ENCODE measurements at regions not wholly inside any gene's neighbourhood (a gene's known extent, or its start where the extent isn't known, plus 50 kb on each side); places are given as distances from the start of the nearest gene placed in this dataset.

DNA sequence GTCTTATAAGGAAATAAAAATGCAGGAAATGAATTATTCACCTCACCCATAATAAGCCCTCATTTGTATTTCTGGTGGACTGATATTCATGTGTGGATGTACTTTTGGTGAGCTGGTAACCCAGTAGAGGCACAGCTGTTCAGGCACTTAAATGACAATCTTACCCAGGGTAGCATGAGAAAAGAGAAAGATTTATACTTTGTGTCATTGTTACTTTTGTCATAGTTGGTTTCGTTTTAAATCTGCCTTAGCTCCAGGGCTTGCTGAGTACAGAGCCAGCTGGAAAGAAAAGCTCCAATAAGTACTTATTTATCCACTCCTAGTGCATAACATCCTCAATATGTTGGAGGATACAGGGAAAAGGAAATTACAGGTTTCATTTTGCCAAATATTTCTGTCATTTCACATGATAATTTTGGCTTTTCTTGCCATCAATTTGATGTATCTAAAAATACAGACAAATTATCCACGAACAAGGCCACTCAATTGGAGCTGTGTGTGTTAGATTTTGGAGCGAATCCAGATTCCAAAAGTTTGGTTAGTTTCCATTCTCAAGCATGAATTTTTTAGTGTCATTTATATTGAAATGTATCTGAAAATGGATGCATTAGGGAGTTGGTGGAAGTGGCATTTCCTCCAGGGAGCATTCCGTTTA lies 1276.1 kb upstream of the FAM98A start:
- H3K4me1 Mint-ChIP-seq (ENCODE audit: low read depth), result no peaks in the 10 kb centered on the region
- H3K27me3 Mint-ChIP-seq (ENCODE audit: low read depth), result no peaks in the 10 kb centered on the region
- H3K9me3 Mint-ChIP-seq, result peaks cover 0 to 2% of the 10 kb centered on the region in 2 donors
- no peak overlapping the region for H3K27ac Mint-ChIP-seq
- DNase-seq, result no peak
- no peaks in the 10 kb centered on the region for H3K36me3 Mint-ChIP-seq (ENCODE audit: insufficient read depth in 2 of 2)
- no peak overlapping the region for H3K4me3 Mint-ChIP-seq
- ATAC-seq (replicated peaks in 1 of 2), result no peak

DNA sequence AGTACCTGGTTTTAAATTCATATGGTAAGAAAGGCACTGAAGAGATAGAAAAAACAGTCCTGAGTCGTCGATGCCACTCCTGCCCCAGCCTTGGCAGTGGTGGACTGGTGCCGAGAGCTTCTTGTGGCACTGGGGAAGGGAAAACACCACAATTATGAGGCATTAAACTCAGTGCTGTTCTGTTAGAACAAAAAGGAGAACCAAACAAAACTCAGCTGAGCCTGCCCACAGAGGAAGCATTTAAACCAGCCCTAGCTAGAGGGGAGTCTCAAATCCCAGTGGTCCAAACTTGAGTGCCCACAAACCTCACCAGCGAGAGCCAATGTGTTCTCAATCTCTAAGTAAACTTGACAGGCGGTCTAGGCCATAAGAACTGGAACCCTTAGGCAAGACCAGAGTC lies 1254.5 kb upstream of the FAM98A start:
- ATAC-seq (replicated peaks in 1 of 2) (no peak), DNase-seq (no peak)
- H3K4me1 Mint-ChIP-seq (ENCODE audit: low read depth), result no peaks in the 10 kb centered on the region
- H3K9me3 Mint-ChIP-seq, result peaks cover 13 to 15% of the 10 kb centered on the region in 2 donors
- peaks cover 2 to 7% of the 10 kb centered on the region in 2 donors for H3K36me3 Mint-ChIP-seq (ENCODE audit: insufficient read depth in 2 of 2)
- H3K27me3 Mint-ChIP-seq (ENCODE audit: low read depth), result no peaks in the 10 kb centered on the region
- no peak overlapping the region for H3K4me3 Mint-ChIP-seq
- no peak overlapping the region for H3K27ac Mint-ChIP-seq

DNA sequence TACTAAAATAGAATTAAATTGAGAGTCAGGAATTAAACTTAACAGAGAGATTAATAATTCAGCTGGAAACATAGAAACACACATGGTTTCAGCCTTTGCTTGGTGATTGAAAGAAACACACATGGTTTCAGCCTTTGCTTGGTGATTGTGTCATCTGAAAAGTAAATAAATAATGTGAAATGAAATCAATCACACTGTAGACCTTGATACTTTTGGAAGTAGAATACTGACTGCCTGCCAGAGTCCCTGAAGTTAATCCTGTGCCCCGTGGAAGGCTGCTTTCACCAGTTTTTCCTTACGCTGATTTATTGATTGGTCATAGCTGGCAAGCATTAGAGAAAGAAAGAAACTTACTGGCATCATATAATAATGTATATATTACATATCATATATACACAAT lies 1252.7 kb upstream of the FAM98A start:
- DNase-seq (no peak), ATAC-seq (replicated peaks in 1 of 2) (no peak)
- Mint-ChIP-seq H3K4me1 (ENCODE audit: low read depth) (no peaks in the 10 kb centered on the region), H3K36me3 (ENCODE audit: insufficient read depth in 2 of 2) (peaks cover 0 to 7% of the 10 kb centered on the region in 2 donors), H3K9me3 (peaks cover 8 to 14% of the 10 kb centered on the region in 2 donors), H3K4me3 (no peak overlapping the region), H3K27me3 (ENCODE audit: low read depth) (no peaks in the 10 kb centered on the region), H3K27ac (no peak overlapping the region)

DNA sequence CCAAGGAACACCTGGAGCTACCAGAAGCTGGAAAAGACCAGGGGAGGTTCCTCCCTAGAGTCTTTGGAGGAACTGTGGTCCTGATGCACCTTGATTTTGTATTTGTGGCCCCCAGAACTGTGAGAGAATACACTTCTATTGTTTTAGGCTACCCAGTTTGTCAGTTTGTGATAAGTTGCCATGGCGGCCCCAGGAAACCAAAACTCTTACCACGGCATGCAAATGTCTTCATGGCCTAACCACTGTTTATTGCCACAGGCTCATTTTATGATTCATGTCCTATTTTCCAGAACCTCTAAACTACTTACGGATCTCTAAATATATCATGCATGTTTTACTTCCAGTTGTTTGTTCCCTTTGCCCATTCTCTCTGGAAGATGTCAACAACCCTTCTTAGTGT lies 1250.7 kb upstream of the FAM98A start:
- H3K4me3 Mint-ChIP-seq, result no peak overlapping the region
- DNase-seq (no peak), ATAC-seq (replicated peaks in 1 of 2) (no peak)
- peaks cover 0 to 3% of the 10 kb centered on the region in 2 donors for H3K36me3 Mint-ChIP-seq (ENCODE audit: insufficient read depth in 2 of 2)
- H3K9me3 Mint-ChIP-seq, result peaks cover 6 to 7% of the 10 kb centered on the region in 2 donors
- H3K27me3 Mint-ChIP-seq (ENCODE audit: low read depth), result no peaks in the 10 kb centered on the region
- H3K4me1 Mint-ChIP-seq (ENCODE audit: low read depth), result no peaks in the 10 kb centered on the region
- H3K27ac Mint-ChIP-seq, result no peak overlapping the region

DNA sequence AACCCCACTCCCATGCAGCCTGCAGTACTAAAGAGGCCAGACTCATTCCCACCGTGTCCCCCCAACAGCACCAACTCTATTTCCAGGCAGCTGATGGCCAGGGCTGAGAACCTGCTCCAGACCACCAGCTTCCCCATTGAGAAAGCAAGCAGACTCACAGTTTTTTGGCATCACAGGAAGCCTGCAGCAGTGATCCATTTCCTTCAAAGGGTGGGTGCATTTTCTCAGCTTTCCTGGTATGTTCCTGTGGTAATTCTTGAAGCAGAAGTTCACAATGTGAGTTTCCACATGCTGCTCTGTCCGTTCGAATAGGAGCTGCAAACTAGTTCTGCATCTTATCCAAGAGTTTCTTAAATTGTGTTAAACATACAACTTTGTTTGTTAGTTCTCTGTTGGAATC lies 1249.6 kb upstream of the FAM98A start:
- no peak overlapping the region for H3K4me3 Mint-ChIP-seq
- no peak overlapping the region for H3K27ac Mint-ChIP-seq
- peaks cover 0 to 3% of the 10 kb centered on the region in 2 donors for H3K36me3 Mint-ChIP-seq (ENCODE audit: insufficient read depth in 2 of 2)
- no peaks in the 10 kb centered on the region for H3K27me3 Mint-ChIP-seq (ENCODE audit: low read depth)
- H3K4me1 Mint-ChIP-seq (ENCODE audit: low read depth), result no peaks in the 10 kb centered on the region
- DNase-seq (no peak), ATAC-seq (replicated peaks in 1 of 2) (no peak)
- peaks cover 3 to 9% of the 10 kb centered on the region in 2 donors for H3K9me3 Mint-ChIP-seq

DNA sequence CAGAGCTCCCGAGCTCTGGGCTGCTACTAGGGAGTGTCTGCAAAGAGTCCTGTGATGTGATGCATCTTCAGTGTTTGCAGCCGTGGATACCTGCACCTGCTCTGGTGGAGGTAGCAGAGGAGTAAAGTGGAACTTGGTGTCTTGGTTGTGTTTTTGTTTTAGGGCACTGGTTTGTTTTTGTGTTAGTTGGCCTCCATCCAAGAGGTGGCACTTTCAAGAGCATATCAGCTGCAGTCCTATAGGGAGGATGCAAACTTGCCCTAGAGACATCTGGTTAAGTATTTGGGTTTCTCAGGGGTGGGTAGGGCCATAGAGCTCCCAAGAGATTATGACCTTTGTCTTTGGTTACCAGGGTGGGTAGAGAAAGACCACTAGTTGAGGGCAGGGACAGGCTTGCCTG lies 1249.0 kb upstream of the FAM98A start:
- no peak overlapping the region for H3K27ac Mint-ChIP-seq
- H3K4me3 Mint-ChIP-seq, result no peak overlapping the region
- no peaks in the 10 kb centered on the region for H3K27me3 Mint-ChIP-seq (ENCODE audit: low read depth)
- H3K4me1 Mint-ChIP-seq (ENCODE audit: low read depth), result no peaks in the 10 kb centered on the region
- no peaks in the 10 kb centered on the region for H3K36me3 Mint-ChIP-seq (ENCODE audit: insufficient read depth in 2 of 2)
- ATAC-seq (replicated peaks in 1 of 2) (no peak), DNase-seq (no peak)
- peaks cover 3 to 10% of the 10 kb centered on the region in 2 donors for H3K9me3 Mint-ChIP-seq

DNA sequence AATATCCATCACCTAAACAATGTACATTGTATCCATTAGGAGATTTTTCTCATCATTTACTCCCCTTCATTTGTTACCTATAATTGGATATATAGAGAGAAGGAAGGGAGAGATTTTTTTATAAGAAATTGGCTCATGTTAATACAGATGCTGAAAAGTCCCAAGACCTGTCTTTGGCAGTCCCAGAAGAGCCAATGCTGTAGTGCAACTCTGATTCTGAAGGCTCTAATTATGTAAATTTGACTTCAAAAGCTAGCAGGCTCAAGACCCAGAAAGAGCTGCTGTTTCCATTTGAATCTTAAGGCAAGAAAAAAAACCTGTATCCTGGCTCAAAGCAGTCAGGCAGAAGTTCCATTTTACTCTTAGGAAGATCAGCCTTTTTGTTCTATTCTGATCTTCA lies 1245.5 kb upstream of the FAM98A start:
- H3K36me3 Mint-ChIP-seq (ENCODE audit: insufficient read depth in 2 of 2), result no peaks in the 10 kb centered on the region
- ATAC-seq (replicated peaks in 1 of 2), result no peak

DNA sequence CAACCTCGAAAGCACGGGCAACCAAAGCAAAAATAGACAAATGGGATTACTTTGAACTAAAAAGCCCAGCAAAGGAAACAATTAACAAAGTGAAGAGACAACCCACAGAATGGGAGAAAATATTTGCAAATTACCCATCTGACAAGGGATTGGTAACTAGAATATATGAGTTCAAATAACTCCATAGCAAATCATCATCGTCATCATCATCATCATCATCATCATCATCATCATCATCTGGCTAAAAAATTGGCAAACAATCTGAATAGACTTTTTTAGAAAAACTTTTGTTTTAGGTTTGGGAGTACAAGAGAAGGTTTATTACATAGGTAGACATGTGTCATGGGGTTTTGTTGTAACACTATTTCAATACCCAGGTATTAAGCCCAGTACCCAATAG lies 1239.3 kb upstream of the FAM98A start:
- Mint-ChIP-seq H3K4me1 (ENCODE audit: low read depth) (no peaks in the 10 kb centered on the region), H3K9me3 (peaks cover 7 to 11% of the 10 kb centered on the region in 2 donors), H3K36me3 (ENCODE audit: insufficient read depth in 2 of 2) (peaks cover 0 to 5% of the 10 kb centered on the region in 2 donors), H3K4me3 (no peak overlapping the region), H3K27me3 (ENCODE audit: low read depth) (no peaks in the 10 kb centered on the region), H3K27ac (no peak overlapping the region)
- ATAC-seq (replicated peaks in 1 of 2), result no peak
- DNase-seq, result no peak

More for the DNA sequence above, 1245.5 kb upstream of the FAM98A start:
- DNase-seq, result no peak
- H3K4me3 Mint-ChIP-seq, result no peak overlapping the region
- H3K27me3 Mint-ChIP-seq (ENCODE audit: low read depth), result no peaks in the 10 kb centered on the region
- no peak overlapping the region for H3K27ac Mint-ChIP-seq
- peaks cover 2 to 9% of the 10 kb centered on the region in 2 donors for H3K9me3 Mint-ChIP-seq
- H3K4me1 Mint-ChIP-seq (ENCODE audit: low read depth), result no peaks in the 10 kb centered on the region

DNA sequence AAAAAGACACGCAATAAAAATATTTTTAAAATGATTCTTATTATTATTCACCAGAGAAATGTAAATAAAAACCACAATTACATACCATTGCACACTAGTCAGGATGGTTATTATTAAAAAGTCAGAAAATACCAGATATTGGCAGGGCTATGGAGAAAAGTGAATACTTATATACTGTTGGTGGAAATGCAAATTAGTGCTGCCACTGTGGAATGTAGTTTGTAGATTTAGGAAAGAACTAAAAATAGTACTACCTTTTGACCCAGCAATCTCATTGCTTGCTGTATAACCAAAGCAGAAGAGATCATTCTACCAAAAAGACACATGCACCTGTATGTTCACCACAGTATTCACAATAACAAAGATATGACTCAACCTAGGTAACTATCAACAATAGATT lies 1237.3 kb upstream of the FAM98A start:
- Mint-ChIP-seq H3K9me3 (peaks cover 7 to 14% of the 10 kb centered on the region in 2 donors), H3K27me3 (ENCODE audit: low read depth) (no peaks in the 10 kb centered on the region), H3K4me1 (ENCODE audit: low read depth) (no peaks in the 10 kb centered on the region), H3K4me3 (no peak overlapping the region), H3K36me3 (ENCODE audit: insufficient read depth in 2 of 2) (peaks cover 0 to 5% of the 10 kb centered on the region in 2 donors), H3K27ac (no peak overlapping the region)
- no peak for ATAC-seq (replicated peaks in 1 of 2)
- no peak for DNase-seq

DNA sequence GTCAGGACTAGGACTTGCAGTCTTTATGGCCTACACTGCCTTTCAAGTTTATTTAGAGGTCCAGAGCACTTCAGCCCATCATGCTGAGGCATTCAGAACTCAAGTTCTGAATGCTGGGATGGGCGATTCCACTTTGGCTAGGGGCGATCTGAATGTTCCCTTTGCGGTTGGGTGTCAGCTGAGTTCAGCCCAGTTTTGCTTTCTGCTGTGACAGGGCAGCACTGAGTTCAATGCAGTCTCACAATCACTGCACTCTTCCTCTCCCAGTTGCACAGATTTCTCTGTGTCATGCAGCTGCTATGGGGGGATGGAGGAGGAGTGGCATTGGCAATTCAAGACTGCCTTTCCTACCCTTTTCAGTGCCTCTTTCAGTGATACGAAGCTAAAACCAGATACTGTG lies 1232.0 kb upstream of the FAM98A start:
- H3K36me3 Mint-ChIP-seq (ENCODE audit: insufficient read depth in 2 of 2), result peaks cover 0 to 1% of the 10 kb centered on the region in 2 donors
- peaks cover 2 to 4% of the 10 kb centered on the region in 2 donors for H3K9me3 Mint-ChIP-seq
- no peak overlapping the region for H3K27ac Mint-ChIP-seq
- no peaks in the 10 kb centered on the region for H3K27me3 Mint-ChIP-seq (ENCODE audit: low read depth)
- DNase-seq, result no peak
- no peak overlapping the region for H3K4me3 Mint-ChIP-seq
- no peaks in the 10 kb centered on the region for H3K4me1 Mint-ChIP-seq (ENCODE audit: low read depth)
- no peak for ATAC-seq (replicated peaks in 1 of 2)

DNA sequence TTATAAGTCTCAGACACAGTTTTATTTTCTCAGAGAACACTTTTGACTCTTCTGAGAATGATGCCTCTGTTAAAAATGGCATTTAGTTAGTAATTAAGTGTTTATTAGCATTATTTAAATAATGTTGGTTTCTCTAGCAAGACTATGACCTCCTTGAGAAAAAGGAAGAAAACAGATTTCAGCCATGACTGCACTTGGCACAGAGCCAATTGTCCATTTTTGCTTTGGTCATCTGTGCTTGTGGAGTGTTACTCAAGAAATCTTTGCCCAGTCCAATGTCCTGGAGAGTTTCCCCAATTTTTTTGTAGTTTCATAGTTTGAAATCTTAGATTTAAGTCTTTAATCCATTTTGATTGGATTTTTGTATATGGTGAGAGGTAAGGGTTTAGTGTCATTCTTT lies 1229.4 kb upstream of the FAM98A start:
- no peaks in the 10 kb centered on the region for H3K4me1 Mint-ChIP-seq (ENCODE audit: low read depth)
- DNase-seq, result no peak
- no peaks in the 10 kb centered on the region for H3K27me3 Mint-ChIP-seq (ENCODE audit: low read depth)
- H3K9me3 Mint-ChIP-seq, result peaks cover under 1 to 3% of the 10 kb centered on the region in 2 donors
- ATAC-seq (replicated peaks in 1 of 2), result no peak
- H3K36me3 Mint-ChIP-seq (ENCODE audit: insufficient read depth in 2 of 2), result no peaks in the 10 kb centered on the region
- no peak overlapping the region for H3K27ac Mint-ChIP-seq
- H3K4me3 Mint-ChIP-seq, result no peak overlapping the region

DNA sequence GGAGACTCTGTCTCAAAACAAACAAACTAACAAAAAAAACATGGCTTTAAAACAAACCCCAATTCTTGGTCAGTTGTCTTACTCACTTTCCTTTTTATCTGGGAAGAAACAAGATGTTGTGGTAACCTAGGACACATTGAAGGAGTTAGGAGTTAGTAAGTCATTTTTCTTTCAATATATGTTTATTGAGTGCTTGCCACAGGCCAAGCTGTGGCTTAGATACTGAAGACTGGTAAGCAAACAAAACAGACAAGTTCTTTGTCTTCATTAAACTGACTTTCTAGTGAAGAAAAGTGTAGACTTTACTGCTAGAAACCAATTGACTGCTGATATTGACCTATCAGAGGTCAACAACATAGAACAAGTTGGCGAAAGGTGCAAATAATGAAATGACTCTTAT lies 1228.3 kb upstream of the FAM98A start:
- Mint-ChIP-seq H3K4me1 (ENCODE audit: low read depth) (no peaks in the 10 kb centered on the region), H3K36me3 (ENCODE audit: insufficient read depth in 2 of 2) (no peaks in the 10 kb centered on the region), H3K27me3 (ENCODE audit: low read depth) (no peaks in the 10 kb centered on the region), H3K4me3 (no peak overlapping the region), H3K9me3 (peaks cover 2 to 3% of the 10 kb centered on the region in 2 donors), H3K27ac (no peak overlapping the region)
- DNase-seq, result no peak
- no peak for ATAC-seq (replicated peaks in 1 of 2)

DNA sequence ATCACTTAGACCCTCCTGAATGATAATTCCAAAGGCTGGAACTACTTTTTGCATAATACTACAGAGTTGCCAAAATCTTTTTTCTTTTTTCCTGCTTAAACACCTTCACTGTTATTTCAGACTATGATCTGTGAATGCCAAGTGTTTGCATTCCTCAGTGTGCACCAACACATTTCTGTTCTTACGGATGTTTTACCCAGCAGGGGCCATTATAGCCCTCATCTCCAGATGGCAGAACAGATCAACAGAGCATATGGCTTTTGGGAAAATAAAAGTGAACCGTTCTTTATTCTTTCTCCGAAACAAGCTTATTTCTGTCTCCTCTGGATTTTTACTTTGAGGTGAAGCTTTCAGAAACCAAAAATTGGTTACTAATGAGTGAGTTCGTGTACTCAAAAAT lies 1226.6 kb upstream of the FAM98A start:
- Mint-ChIP-seq H3K36me3 (ENCODE audit: insufficient read depth in 2 of 2) (no peaks in the 10 kb centered on the region), H3K27ac (no peak overlapping the region), H3K27me3 (ENCODE audit: low read depth) (no peaks in the 10 kb centered on the region), H3K4me1 (ENCODE audit: low read depth) (no peaks in the 10 kb centered on the region), H3K4me3 (no peak overlapping the region), H3K9me3 (peaks cover 3 to 8% of the 10 kb centered on the region in 2 donors)
- no peak for DNase-seq
- ATAC-seq (replicated peaks in 1 of 2), result no peak

DNA sequence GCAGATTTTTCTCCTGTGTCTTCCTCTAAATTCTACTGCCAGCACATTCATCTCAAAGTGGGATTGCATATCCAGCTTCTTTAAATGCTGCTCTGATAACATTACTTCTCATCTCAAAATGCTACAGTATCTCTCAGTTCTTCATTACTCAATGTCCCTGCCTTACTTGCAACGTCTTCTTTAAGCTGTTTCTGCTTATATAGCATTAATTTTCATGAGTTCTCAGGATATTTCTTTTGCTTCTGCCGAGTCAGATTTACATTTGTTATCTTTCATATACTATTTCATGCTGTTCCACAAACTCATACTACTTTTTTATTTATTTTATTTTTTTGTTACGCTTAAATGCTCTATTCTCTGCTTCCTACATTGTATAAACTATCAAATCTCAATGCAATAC lies 1223.5 kb upstream of the FAM98A start:
- ATAC-seq (replicated peaks in 1 of 2) (no peak), DNase-seq (no peak)
- no peak overlapping the region for H3K4me3 Mint-ChIP-seq
- H3K4me1 Mint-ChIP-seq (ENCODE audit: low read depth), result no peaks in the 10 kb centered on the region
- peaks cover 6 to 10% of the 10 kb centered on the region in 2 donors for H3K9me3 Mint-ChIP-seq
- H3K27ac Mint-ChIP-seq, result no peak overlapping the region
- no peaks in the 10 kb centered on the region for H3K27me3 Mint-ChIP-seq (ENCODE audit: low read depth)
- no peaks in the 10 kb centered on the region for H3K36me3 Mint-ChIP-seq (ENCODE audit: insufficient read depth in 2 of 2)
